ENCODE measurements at regions not wholly inside any gene's neighbourhood (a gene's known extent, or its start where the extent isn't known, plus 50 kb on each side); places are given as distances from the start of the nearest gene placed in this dataset.

- intact Hi-C loops (cut with DNase I): no loop called here
- DNase-seq (no peak), ATAC-seq (ENCODE audit: poor library complexity) (no peak)
Observed at GRCh38 chr1:5708346-5709245, 283.6 kb downstream of the NPHP4 start.

GRCh38 chr1:5707566-5708345 is 284.5 kb downstream of the NPHP4 start:
- intact Hi-C loops (cut with DNase I): no loop called here
- no peak for DNase-seq
- ATAC-seq (ENCODE audit: poor library complexity): no peak

DNA sequence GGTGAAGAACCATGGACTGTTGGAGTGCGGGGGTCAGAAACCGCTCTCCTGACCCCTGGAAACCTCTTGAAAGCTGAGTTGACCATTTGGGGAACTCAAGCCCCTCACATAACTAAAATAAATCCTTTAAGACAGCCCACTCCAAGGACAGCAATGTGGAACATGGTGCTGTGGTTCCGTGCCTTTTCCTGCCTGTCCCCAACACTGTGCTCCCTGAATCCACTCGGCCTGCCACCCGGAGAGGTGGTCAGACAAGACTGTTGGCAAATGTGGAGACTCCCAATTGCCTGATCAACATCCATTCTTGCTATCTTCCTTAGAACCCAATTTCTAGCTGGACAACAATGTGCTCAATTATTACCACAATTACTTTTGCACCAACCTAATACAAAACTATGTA is 286.0 kb downstream of the NPHP4 start:
- ATAC-seq (ENCODE audit: poor library complexity): no peak
- no peak for DNase-seq
- intact Hi-C loops (cut with DNase I): no loop called here

GRCh38 chr1:5705751-5706150 is 286.5 kb downstream of the NPHP4 start:
- intact Hi-C loops (cut with DNase I): no loop called here
- DNase-seq (no peak), ATAC-seq (ENCODE audit: poor library complexity) (no peak)

GRCh38 chr1:5704561-5705514 is 287.4 kb downstream of the NPHP4 start:
- ATAC-seq (ENCODE audit: poor library complexity): no peak
- DNase-seq: no peak
- intact Hi-C loops (cut with DNase I): no loop called here

DNA sequence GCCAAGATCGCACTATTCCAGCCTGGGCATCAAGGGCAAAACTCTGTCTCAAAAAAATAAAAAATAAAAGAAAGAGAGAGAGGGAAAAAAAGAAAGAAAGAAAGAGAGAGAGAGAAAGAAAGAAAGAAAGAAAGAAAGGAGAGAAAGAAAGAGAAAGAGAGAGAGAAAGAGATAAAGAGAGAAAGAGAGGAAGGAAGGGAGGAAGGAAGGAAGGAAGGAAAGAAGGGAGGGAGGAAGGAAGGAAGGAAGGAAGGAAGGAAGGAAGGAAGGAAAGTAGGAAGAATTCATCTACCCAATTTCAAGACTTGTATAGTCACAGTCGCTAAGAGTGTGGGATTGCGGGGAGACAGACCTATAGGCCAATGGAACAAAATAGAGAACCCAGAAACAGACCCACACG is 290.6 kb downstream of the NPHP4 start:
- intact Hi-C loops (cut with DNase I): no loop called here
- ATAC-seq (ENCODE audit: poor library complexity) (no peak), DNase-seq (no peak)

DNA sequence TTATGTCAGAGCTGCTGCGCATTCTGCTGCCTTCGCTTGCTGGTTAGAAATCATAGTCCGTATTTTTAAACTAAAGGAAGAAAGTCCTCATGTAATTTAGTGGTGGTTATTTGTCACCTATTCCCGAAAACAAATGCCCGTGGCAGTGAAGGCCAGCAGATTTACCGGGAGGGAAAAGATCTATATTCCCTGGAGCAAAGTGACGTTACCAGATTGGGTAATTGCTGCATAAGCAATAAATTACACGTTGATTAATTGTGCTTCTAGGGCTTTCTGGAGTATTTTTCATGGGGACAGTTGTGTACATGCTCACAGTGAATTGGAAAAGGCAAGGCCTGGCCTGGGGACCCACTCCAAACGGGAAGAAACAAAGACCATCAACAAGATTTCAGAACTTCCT is 298.7 kb downstream of the NPHP4 start:
- intact Hi-C loops (cut with DNase I): no loop called here
- DNase-seq (no peak), ATAC-seq (ENCODE audit: poor library complexity) (no peak)

DNA sequence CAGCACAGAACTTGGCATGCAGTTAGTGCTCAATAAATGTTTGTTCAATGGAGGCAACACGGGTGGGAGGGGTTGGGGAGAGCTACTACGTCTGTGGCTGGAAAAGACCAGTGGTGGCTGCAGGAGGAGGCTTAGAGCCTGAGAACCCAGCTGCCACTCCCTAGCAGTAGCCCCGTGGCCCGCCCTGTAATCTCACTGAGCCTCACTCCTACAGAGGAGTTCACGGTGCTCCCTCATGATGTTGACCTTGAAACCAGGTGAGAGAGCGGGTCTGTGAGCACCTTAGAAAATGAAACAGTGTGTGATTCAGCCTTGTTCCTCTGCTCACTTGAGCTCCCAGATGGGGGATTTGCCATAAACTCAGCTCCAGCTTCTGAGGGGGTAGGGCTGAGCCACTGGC is 299.6 kb downstream of the NPHP4 start:
- DNase-seq (no peak), ATAC-seq (ENCODE audit: poor library complexity) (no peak)
- intact Hi-C loops (cut with DNase I): no loop called here

DNA sequence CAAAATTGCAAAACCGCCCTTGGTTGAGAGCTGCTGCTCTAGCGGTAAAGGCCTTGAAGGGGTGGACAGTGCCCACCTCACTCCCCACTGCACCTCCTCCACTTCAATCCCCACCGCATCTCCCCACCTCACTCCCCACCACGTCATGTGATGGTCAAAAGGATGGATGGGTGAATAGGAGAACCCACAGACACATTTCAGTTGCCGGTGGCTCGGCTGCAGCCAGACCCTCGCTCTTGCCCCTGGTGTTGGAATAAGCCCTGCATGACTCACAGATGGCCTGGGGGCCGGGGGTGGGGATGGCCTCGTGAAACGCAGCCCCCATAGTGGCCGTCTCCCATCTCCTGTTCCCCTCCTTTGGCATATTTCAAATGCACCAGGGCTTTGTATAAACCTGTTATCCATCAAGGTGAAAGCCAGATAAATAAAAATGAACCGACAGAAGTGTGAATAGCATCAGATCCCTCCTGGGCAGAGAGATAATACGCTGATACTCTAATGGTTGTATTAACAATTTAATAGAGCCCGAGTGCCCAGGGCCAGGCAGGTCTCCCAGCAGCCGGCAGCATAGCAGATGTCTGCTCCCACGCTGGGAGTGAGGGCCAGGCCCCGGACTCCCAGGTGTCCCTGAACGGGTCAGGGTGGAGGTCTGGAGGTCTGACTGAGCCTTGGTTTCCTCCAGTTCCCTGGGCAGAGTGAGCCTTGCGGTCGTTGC is 300.3 kb downstream of the NPHP4 start:
- intact Hi-C loops (cut with DNase I): no loop called here
- ATAC-seq (ENCODE audit: poor library complexity) (no peak), DNase-seq (no peak)

- intact Hi-C loops (cut with DNase I): no loop called here
- ATAC-seq (ENCODE audit: poor library complexity) (no peak), DNase-seq (no peak)
Observed at GRCh38 chr1:5690898-5691297, 301.3 kb downstream of the NPHP4 start.

DNA sequence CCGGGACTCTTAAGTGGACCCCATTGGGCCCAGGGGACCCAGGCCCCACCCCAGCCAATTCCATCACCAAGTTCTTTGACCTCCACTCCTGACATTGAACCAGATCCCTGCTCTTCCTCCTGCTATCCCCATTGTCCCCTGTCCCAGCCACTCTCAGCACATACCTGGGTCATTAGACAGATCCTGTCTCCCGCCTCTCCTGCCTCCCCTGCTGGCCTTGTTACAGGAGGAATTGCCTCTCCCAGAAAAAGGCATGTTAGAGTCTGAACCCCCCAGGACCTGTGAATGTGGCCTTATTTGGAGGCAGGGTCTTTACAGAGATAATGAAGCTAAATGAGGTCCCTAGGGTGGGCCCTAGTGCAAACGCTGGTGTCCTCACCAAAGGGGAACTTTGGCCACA is 301.9 kb downstream of the NPHP4 start:
- DNase-seq (no peak), ATAC-seq (ENCODE audit: poor library complexity) (no peak)
- intact Hi-C loops (cut with DNase I): no loop called here

DNA sequence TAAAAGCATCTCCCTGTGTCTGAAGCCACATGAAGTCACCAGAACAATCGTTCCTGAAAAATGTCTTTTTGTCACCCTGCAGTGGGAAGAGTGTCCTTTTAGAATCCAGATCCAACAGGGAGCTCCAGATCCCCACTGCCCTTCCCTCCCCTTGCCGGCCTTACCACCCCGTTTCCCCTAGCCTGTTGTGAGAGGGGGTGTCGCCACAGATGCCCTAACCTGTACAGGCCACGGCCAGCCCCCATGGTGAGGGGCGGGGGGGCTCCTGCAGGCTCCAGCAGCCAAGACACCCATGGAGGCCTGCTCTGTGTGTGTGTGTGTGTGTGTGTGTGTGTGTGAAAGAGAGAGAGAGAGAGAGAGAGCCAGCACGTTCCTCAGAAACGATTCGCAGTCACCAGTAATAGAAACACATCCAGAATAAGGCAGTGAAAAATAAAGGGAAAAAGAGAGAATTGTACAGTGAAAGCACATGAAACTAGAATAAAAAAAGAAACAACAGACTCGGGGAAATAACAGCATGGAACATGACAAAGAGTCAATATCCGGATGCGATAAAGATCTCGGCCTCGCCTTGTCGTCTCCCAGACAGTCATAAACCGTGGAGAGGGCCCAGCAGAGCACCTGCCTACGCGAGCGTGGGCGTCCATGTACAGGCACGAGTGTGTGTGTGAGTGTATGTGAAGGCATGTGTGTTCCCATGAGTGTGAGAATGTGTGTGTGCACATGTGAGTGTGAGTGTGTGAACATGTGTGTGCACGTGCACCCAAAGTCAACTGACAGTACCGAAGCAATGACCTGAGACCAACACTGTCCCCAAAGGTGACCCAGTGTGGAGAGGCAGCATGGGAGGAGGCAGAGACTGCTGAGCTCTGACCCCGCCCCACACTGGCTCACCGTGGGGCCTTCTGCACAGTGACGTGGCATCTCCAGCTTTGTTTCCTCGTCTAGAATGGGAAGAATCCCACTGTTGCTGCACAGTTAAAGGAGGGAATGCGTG is 303.8 kb downstream of the NPHP4 start:
- intact Hi-C loops (cut with DNase I): no loop called here
- DNase-seq: no peak
- no peak for ATAC-seq (ENCODE audit: poor library complexity)

- ATAC-seq (ENCODE audit: poor library complexity): no peak
- intact Hi-C loops (cut with DNase I): no loop called here
- no peak for DNase-seq
Observed at GRCh38 chr1:5686925-5687706, 305.1 kb downstream of the NPHP4 start.

DNA sequence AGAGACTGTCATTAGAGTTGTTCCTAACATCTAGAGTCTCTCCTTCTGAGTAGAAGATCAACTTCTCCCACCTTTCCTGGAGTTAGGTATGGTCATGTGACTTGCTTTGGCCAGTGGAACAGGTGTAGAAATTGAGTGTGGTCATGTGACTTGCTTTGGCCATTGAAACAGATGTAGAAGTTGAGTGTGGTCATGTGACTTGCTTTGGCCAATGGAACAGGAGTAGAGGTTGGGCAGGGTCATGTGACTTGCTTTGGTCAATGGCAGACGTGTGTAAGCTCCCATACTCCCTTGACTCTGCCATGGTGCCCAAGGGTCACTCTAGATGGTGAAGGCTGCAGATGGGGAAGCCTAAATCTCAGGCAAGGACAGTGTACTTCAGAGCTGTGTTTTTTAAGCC is 306.0 kb downstream of the NPHP4 start:
- intact Hi-C loops (cut with DNase I): no loop called here
- no peak for DNase-seq
- ATAC-seq (ENCODE audit: poor library complexity): no peak

DNA sequence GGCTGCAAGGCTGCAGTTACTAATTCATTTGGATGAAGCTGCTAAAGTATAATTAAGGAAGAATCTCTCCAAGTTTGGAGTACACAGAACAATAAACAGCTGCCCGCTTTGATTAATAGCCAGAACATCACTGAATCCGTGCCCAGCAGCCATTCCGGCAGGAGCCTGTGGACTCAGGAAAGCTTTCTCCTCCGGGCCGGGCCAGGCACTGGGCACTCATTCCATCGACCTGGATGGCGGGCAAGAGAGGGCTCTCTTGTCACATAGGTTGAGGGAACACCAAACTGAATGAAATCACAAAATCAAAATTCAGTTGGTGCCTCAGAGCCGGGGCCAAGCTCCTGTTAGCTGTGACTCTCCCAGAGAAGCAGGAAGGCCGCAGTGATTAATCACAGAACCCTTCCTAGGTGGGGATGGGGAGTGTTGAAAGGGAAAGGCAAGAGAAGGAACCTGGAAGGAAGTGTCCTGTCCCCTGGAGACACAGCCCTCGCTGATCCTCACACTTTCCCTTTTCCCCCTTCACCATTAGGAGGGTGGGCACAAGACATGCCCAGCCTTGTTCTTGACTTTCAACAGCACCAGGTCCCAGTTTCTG is 306.7 kb downstream of the NPHP4 start:
- intact Hi-C loops (cut with DNase I): no loop called here
- no peak for DNase-seq
- no peak for ATAC-seq (ENCODE audit: poor library complexity)

DNA sequence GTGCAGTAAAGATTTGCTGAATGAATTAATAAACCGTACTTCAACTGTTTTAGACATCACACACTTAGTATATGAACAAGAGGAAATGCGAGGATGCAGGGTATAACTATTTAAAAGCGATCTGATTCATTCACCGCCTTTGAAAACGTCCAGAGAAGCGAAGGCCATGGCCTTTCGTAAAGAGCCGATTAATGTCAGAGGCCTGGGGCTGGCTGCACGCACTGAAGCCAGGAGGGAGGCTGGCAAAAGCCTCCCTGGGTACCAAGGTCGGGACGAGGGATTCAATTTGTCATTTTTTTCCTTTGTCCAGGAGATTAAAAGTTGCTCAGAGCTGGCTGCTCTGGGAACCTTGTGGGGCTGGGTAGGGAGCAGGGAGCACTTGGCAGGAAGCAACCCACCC is 307.4 kb downstream of the NPHP4 start:
- intact Hi-C loops (cut with DNase I): no loop called here
- no peak for ATAC-seq (ENCODE audit: poor library complexity)

More for the DNA sequence above, 307.4 kb downstream of the NPHP4 start:
- no peak for DNase-seq
